ENCODE measurements at regions not wholly inside any gene's neighbourhood (a gene's known extent, or its start where the extent isn't known, plus 50 kb on each side); places are given as distances from the start of the nearest gene placed in this dataset.

DNA sequence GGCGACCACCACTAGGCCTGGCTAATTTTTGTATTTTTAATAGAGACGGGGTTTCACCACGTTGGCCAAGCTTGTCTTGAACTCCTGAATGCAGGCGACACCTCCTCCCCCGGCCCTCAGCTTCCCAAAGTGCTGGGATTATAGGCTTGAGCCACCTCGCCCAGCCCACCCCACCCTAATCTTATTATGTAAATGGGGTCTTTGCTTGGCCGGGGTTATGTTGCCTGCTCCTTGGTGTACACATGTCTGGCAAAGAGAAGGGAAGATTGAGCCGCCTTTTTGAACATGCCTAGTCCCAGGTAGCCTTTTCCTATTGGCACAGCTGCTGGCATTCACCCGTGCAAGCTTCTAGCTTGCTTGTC, 106.8 kb downstream of the KCTD15 start:
- no peaks in the 10 kb centered on the region for H3K27me3 ChIP-seq (ENCODE audit: control insufficient read depth, low read length)
- no peak overlapping the region for H3K4me3 ChIP-seq (ENCODE audit: low read length)
- no peaks in the 10 kb centered on the region for H3K9me3 ChIP-seq (ENCODE audit: control insufficient read depth, insufficient read depth, low read length)
- H3K79me2 ChIP-seq (ENCODE audit: control insufficient read depth, low read length), result no peaks in the 10 kb centered on the region
- TF ChIP-seq, protein P1, sequence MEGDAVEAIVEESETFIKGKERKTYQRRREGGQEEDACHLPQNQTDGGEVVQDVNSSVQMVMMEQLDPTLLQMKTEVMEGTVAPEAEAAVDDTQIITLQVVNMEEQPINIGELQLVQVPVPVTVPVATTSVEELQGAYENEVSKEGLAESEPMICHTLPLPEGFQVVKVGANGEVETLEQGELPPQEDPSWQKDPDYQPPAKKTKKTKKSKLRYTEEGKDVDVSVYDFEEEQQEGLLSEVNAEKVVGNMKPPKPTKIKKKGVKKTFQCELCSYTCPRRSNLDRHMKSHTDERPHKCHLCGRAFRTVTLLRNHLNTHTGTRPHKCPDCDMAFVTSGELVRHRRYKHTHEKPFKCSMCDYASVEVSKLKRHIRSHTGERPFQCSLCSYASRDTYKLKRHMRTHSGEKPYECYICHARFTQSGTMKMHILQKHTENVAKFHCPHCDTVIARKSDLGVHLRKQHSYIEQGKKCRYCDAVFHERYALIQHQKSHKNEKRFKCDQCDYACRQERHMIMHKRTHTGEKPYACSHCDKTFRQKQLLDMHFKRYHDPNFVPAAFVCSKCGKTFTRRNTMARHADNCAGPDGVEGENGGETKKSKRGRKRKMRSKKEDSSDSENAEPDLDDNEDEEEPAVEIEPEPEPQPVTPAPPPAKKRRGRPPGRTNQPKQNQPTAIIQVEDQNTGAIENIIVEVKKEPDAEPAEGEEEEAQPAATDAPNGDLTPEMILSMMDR (IDR thresholded peaks at IDR 0.05; ENCODE audit: low read depth, low read length, poor library complexity, severe bottlenecking), result no peak
- no peak for TF ChIP-seq EZH2phosphoT487 (IDR thresholded peaks at IDR 0.05; ENCODE audit: borderline replicate concordance, low read length)
- H4K20me1 ChIP-seq (ENCODE audit: control insufficient read depth, insufficient read depth, low read depth, low read length), result no peaks in the 10 kb centered on the region
- H3K4me2 ChIP-seq (ENCODE audit: low read length), result no peak overlapping the region
- H3F3A ChIP-seq (ENCODE audit: control insufficient read depth, insufficient read depth), result no peaks in the 10 kb centered on the region
- no peaks in the 10 kb centered on the region for H3K36me3 ChIP-seq (ENCODE audit: control insufficient read depth, low read length)
- no peak overlapping the region for H3K27ac ChIP-seq (ENCODE audit: low read depth, low read length)
- no peaks in the 10 kb centered on the region for H3K4me1 ChIP-seq (ENCODE audit: control insufficient read depth, low read length)
- no peaks in the 10 kb centered on the region for H3K9me2 ChIP-seq (replicated peaks; ENCODE audit: control insufficient read depth, low read length)

DNA sequence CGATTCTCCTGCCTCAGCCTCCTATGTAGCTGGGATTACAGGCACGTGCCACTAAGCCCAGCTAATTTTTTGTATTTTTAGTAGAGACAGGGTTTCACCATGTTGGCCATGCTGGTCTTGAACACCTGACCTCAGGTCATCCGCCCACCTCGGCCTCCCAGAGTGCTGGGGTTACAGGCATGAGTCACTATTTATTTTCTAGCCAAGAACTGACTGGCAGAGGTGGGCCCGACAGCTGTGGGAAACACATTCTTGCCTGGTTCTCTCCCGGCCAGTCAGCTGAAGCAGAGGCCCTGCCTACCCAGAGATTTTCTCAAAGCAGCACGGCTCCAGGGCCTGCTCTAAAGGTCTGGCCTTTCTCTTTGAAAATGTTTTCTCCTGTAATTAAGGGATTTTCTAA, 108.0 kb downstream of the KCTD15 start:
- Histone ChIP-seq H3K4me1 (ENCODE audit: control insufficient read depth, low read length) (no peaks in the 10 kb centered on the region), H3K9me2 (replicated peaks; ENCODE audit: control insufficient read depth, low read length) (no peaks in the 10 kb centered on the region), H3K4me3 (ENCODE audit: low read length) (no peak overlapping the region), H3K4me2 (ENCODE audit: low read length) (no peak overlapping the region), H4K20me1 (ENCODE audit: control insufficient read depth, insufficient read depth, low read depth, low read length) (no peaks in the 10 kb centered on the region), H3F3A (ENCODE audit: control insufficient read depth, insufficient read depth) (no peaks in the 10 kb centered on the region), H3K79me2 (ENCODE audit: control insufficient read depth, low read length) (no peaks in the 10 kb centered on the region), H3K9me3 (ENCODE audit: control insufficient read depth, insufficient read depth, low read length) (no peaks in the 10 kb centered on the region), H3K27me3 (ENCODE audit: control insufficient read depth, low read length) (no peaks in the 10 kb centered on the region), H3K27ac (ENCODE audit: low read depth, low read length) (no peak overlapping the region), H3K36me3 (ENCODE audit: control insufficient read depth, low read length) (no peaks in the 10 kb centered on the region)
- no peak for TF ChIP-seq EZH2phosphoT487 (IDR thresholded peaks at IDR 0.05; ENCODE audit: borderline replicate concordance, low read length)
- TF ChIP-seq, protein P1 (IDR thresholded peaks at IDR 0.05; ENCODE audit: low read depth, low read length, poor library complexity, severe bottlenecking), result no peak

DNA sequence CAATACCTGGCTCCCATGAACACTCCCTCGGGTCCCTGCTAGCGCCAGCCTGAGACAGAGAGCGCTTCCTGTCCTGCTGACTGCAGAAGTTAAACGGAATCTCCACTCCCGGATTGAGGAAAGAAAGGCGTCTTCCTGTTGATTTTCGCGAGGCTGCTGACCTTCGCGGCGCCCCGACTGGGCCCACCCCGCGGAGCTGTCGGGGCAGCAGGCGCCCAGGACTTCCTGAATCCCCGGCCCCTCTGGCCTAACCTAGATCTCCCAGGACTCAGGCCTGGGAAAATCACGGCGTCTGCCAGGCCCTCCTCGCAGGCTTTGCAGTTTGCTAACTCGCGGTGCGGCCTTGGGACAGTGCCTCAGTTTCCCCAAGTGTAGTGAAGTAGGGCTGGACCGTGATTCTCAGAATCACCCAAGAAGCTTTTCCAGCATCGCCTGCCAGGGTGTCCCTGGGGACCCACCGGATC, 108.8 kb downstream of the KCTD15 start:
- Histone ChIP-seq H3K9me3 (ENCODE audit: control insufficient read depth, insufficient read depth, low read length) (no peaks in the 10 kb centered on the region), H3K4me2 (ENCODE audit: low read length) (no peak overlapping the region), H3K36me3 (ENCODE audit: control insufficient read depth, low read length) (no peaks in the 10 kb centered on the region), H3K4me3 (ENCODE audit: low read length) (no peak overlapping the region), H3K9me2 (replicated peaks; ENCODE audit: control insufficient read depth, low read length) (no peaks in the 10 kb centered on the region), H3K79me2 (ENCODE audit: control insufficient read depth, low read length) (no peaks in the 10 kb centered on the region), H3K27ac (ENCODE audit: low read depth, low read length) (no peak overlapping the region), H4K20me1 (ENCODE audit: control insufficient read depth, insufficient read depth, low read depth, low read length) (no peaks in the 10 kb centered on the region), H3K4me1 (ENCODE audit: control insufficient read depth, low read length) (no peaks in the 10 kb centered on the region), H3K27me3 (ENCODE audit: control insufficient read depth, low read length) (no peaks in the 10 kb centered on the region), H3F3A (ENCODE audit: control insufficient read depth, insufficient read depth) (no peaks in the 10 kb centered on the region)
- no peak for TF ChIP-seq EZH2phosphoT487 (IDR thresholded peaks at IDR 0.05; ENCODE audit: borderline replicate concordance, low read length)
- TF ChIP-seq, protein P1 (IDR thresholded peaks at IDR 0.05; ENCODE audit: low read depth, low read length, poor library complexity, severe bottlenecking), result no peak
